ENCODE measurements at regions not wholly inside any gene's neighbourhood (a gene's known extent, or its start where the extent isn't known, plus 50 kb on each side); places are given as distances from the start of the nearest gene placed in this dataset.
"Not testable (repeated sequence)": the region's sequence is repeated elsewhere in the genome, so short reads cannot be mapped to it uniquely, and the experiment has no call there.

DNA sequence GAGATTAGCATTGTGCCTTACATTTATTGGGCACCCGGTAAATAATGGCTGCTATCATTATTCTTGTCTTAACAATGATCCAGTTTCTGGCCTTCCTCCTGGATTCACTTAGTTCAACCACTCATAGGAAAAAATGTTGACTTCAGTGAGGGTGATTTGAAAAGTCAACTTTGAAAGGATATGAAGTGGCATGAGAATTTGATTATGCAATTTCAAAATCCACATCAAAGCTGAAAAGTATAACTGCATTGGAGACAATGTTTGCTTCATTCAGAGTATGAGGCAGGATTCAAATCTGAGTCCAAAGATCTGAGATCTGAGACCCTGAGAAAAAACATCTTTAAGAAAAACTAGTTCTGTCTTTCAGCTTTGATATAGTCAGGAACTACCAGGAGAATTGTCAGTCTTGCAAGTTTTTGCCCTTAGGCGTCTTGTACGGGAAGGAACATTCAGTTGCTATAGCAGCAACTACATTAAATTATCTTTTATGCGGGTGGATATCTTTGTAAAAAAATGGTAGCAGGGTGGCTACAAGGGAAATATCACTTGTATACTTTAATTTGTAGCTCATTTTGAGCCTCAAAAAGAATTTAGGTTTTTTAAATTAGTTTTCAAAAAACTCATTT lies 587.5 kb upstream of the LCORL start:
- intact Hi-C loops (cut with micrococcal nuclease; ENCODE audit: unreplicated experiment): no loop called here
- no peak overlapping the region for H3K27ac Mint-ChIP-seq (ENCODE audit: unreplicated experiment)
- Histone ChIP-seq H3K9me3 (no peaks in the 10 kb centered on the region), H3K4me3 (ENCODE audit: low read depth, low read length) (no peak overlapping the region), H3K27me3 (replicated peaks; ENCODE audit: control insufficient read depth, insufficient read depth, low read length) (no peaks in the 10 kb centered on the region), H3K4me1 (no peaks in the 10 kb centered on the region), H3K36me3 (ENCODE audit: control insufficient read depth, insufficient read depth, low read length) (no peaks in the 10 kb centered on the region)
- no peaks in the 10 kb centered on the region for H3K36me3 Mint-ChIP-seq (ENCODE audit: insufficient read depth, unreplicated experiment)
- TF ChIP-seq, protein P1, sequence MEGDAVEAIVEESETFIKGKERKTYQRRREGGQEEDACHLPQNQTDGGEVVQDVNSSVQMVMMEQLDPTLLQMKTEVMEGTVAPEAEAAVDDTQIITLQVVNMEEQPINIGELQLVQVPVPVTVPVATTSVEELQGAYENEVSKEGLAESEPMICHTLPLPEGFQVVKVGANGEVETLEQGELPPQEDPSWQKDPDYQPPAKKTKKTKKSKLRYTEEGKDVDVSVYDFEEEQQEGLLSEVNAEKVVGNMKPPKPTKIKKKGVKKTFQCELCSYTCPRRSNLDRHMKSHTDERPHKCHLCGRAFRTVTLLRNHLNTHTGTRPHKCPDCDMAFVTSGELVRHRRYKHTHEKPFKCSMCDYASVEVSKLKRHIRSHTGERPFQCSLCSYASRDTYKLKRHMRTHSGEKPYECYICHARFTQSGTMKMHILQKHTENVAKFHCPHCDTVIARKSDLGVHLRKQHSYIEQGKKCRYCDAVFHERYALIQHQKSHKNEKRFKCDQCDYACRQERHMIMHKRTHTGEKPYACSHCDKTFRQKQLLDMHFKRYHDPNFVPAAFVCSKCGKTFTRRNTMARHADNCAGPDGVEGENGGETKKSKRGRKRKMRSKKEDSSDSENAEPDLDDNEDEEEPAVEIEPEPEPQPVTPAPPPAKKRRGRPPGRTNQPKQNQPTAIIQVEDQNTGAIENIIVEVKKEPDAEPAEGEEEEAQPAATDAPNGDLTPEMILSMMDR (IDR thresholded peaks at IDR 0.05; ENCODE audit: insufficient read depth in 1 of 2, low read depth in 1 of 2, low read length in 1 of 2, severe bottlenecking in 1 of 2, unreplicated experiment in 1 of 2): no peak
- H3K9me3 Mint-ChIP-seq (ENCODE audit: unreplicated experiment): no peaks in the 10 kb centered on the region
- H3K27me3 Mint-ChIP-seq (ENCODE audit: insufficient read depth, unreplicated experiment): peaks cover 8% of the 10 kb centered on the region
- H3K4me1 Mint-ChIP-seq (ENCODE audit: low read depth, unreplicated experiment): no peaks in the 10 kb centered on the region
- no peak overlapping the region for H3K4me3 Mint-ChIP-seq (ENCODE audit: unreplicated experiment)
- no TSS peak for BruUV-seq (replicated peaks)
- POLR2A ChIA-PET: no interaction called here
- CTCF ChIA-PET: no interaction called here
- no peak for DNase-seq

- H3K36me3 ChIP-seq (ENCODE audit: control insufficient read depth, insufficient read depth, low read length); H3K4me1 Mint-ChIP-seq (ENCODE audit: low read depth, unreplicated experiment); H3K9me3 Mint-ChIP-seq (ENCODE audit: unreplicated experiment); CTCF ChIA-PET; H3K27me3 ChIP-seq (replicated peaks; ENCODE audit: control insufficient read depth, insufficient read depth, low read length); intact Hi-C loops (cut with micrococcal nuclease; ENCODE audit: unreplicated experiment); H3K9me3 ChIP-seq; H3K36me3 Mint-ChIP-seq (ENCODE audit: insufficient read depth, unreplicated experiment); H3K27me3 Mint-ChIP-seq (ENCODE audit: insufficient read depth, unreplicated experiment); BruUV-seq (replicated peaks); H3K27ac Mint-ChIP-seq (ENCODE audit: unreplicated experiment); POLR2A ChIA-PET; H3K4me1 ChIP-seq; DNase-seq; H3K4me3 Mint-ChIP-seq (ENCODE audit: unreplicated experiment); H3K4me3 ChIP-seq (ENCODE audit: low read depth, low read length): not testable (repeated sequence)
Measured at GRCh38 chr4:18602610-18603009, 581.1 kb upstream of the LCORL start.

DNA sequence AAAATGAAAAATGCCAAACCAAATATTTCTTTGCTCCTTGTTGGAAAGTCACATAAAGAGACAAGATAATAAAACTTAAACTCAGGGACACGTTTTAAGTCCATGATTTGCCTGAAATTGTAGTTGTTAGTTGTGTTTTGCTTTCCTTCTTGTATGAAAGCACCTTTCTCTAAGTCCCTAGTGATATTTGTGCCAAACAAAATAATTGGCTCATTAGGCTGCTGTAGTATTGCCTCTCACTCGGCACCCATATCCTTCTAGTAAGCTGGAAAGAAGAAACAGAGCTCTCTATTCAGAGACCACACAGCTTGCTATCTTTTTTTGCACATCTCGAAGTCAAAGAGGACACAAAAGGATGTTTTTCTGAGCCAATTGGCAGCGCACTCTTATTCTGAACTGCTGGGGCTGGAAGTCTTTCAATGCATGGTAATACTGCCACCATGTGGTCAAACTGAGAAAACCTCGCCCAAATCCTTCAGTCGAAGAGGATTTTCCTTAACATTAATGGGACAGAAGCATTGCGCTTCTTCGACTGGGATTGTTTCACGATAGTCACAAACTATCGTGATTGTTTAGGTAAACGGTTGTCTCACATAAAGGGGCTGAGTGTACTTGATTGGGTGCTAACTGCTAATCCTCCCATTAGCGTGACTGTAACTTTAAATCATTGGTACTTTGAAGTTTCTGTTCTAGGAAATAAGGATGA lies 571.9 kb upstream of the LCORL start:
- no peak overlapping the region for H3K27ac Mint-ChIP-seq (ENCODE audit: unreplicated experiment)
- intact Hi-C loops (cut with micrococcal nuclease; ENCODE audit: unreplicated experiment): loop anchor here (1.0 to 10.0 kb wide), 5 partner anchors 57 to 1044 kb away; no protein-coding TSS in a partner anchor
- no peaks in the 10 kb centered on the region for H3K9me3 Mint-ChIP-seq (ENCODE audit: unreplicated experiment)
- H3K27me3 Mint-ChIP-seq (ENCODE audit: insufficient read depth, unreplicated experiment): peaks cover 11% of the 10 kb centered on the region
- TF ChIP-seq, protein P1 (IDR thresholded peaks at IDR 0.05; ENCODE audit: insufficient read depth in 1 of 2, low read depth in 1 of 2, low read length in 1 of 2, severe bottlenecking in 1 of 2, unreplicated experiment in 1 of 2): peak; percentile 61 to 69
- BruUV-seq (replicated peaks): no TSS peak
- CTCF ChIA-PET: interaction anchor here (0.6 kb wide), 1 partner anchor 666 kb away, joined by 3 read pairs; no protein-coding TSS in a partner anchor
- Histone ChIP-seq H3K36me3 (ENCODE audit: control insufficient read depth, insufficient read depth, low read length) (no peaks in the 10 kb centered on the region), H3K27me3 (replicated peaks; ENCODE audit: control insufficient read depth, insufficient read depth, low read length) (no peaks in the 10 kb centered on the region), H3K9me3 (no peaks in the 10 kb centered on the region), H3K4me1 (no peaks in the 10 kb centered on the region), H3K4me3 (ENCODE audit: low read depth, low read length) (no peak overlapping the region)
- DNase-seq: peak; percentile 48 to 61
- no peaks in the 10 kb centered on the region for H3K36me3 Mint-ChIP-seq (ENCODE audit: insufficient read depth, unreplicated experiment)
- H3K4me1 Mint-ChIP-seq (ENCODE audit: low read depth, unreplicated experiment): peaks cover 5% of the 10 kb centered on the region
- POLR2A ChIA-PET: no interaction called here
- H3K4me3 Mint-ChIP-seq (ENCODE audit: unreplicated experiment): peak overlapping the region; percentile 29

Data from Caco-2 (cell line).